Cardiac fibroblast (primary cell): ENCODE measurements at regions not wholly inside any gene's neighbourhood (a gene's known extent, or its start where the extent isn't known, plus 50 kb on each side); places are given as distances from the start of the nearest gene placed in this dataset.
"Not testable (repeated sequence)": the region's sequence is repeated elsewhere in the genome, so short reads cannot be mapped to it uniquely, and the experiment has no call there.

Experiments used
- DNase-seq, 2 donors: peaks; one replicate each; pipeline versions ENCODE4 v3.0.0 to v3.0.0-alpha.2; 2010; ENCODE audit warnings: low read depth in 2 of 2
- H3K4me3 ChIP-seq, 2 donors: replicated peaks in 1 of 2; 1 replicate in 1 of 2; 2 replicates in 1 of 2; pipeline ENCODE4 v1.5.1; 2011; ENCODE audit warnings: low read depth in 2 of 2, low read length in 2 of 2, mild to moderate bottlenecking in 2 of 2, moderate library complexity in 1 of 2
- CTCF ChIP-seq: IDR thresholded peaks from one replicate; pipeline ENCODE4 v1.5.1; 2011; ENCODE audit warnings: low read depth, mild to moderate bottlenecking, low read length, inconsistent platforms

GRCh38 chr4:72709475-72709874 lies 140.5 kb upstream of the ADAMTS3 start:
- DNase-seq = no peak
- H3K4me3 ChIP-seq = no peak overlapping the region

GRCh38 chr4:72706684-72707083 lies 137.7 kb upstream of the ADAMTS3 start:
- no peak overlapping the region for H3K4me3 ChIP-seq
- TF ChIP-seq CTCF = no peak
- no peak for DNase-seq

More at GRCh38 chr4:72709475-72709874, 140.5 kb upstream of the ADAMTS3 start:
- TF ChIP-seq CTCF = no peak

- DNase-seq, H3K4me3 ChIP-seq: not testable (repeated sequence)
These were observed 136.1 kb upstream of the ADAMTS3 start for GRCh38 chr4:72704925-72705640.

- no peak for TF ChIP-seq CTCF
- H3K4me3 ChIP-seq = no peak overlapping the region
- no peak for DNase-seq
These were observed 133.9 kb upstream of the ADAMTS3 start for GRCh38 chr4:72702948-72703347.

- peak; percentile 52 for TF ChIP-seq CTCF
- DNase-seq = peak; percentile 72 to 83
- H3K4me3 ChIP-seq = peak overlapping the region; percentile 25 to 50
These were observed 133.2 kb upstream of the ADAMTS3 start for GRCh38 chr4:72701987-72702819.

GRCh38 chr4:72690771-72691170 lies 121.8 kb upstream of the ADAMTS3 start:
- H3K4me3 ChIP-seq = no peak overlapping the region
- no peak for DNase-seq
- TF ChIP-seq CTCF = no peak

- no peak for DNase-seq
- no peak overlapping the region for H3K4me3 ChIP-seq
- TF ChIP-seq CTCF = no peak
These were observed 120.9 kb upstream of the ADAMTS3 start for GRCh38 chr4:72689923-72690322.

- not testable (repeated sequence) for H3K4me3 ChIP-seq
These were observed 117.4 kb upstream of the ADAMTS3 start for GRCh38 chr4:72686390-72686789.

More at GRCh38 chr4:72686390-72686789, 117.4 kb upstream of the ADAMTS3 start:
- DNase-seq = not testable (repeated sequence)
